ENCODE measurements at regions not wholly inside any gene's neighbourhood (a gene's known extent, or its start where the extent isn't known, plus 50 kb on each side); places are given as distances from the start of the nearest gene placed in this dataset.

DNA sequence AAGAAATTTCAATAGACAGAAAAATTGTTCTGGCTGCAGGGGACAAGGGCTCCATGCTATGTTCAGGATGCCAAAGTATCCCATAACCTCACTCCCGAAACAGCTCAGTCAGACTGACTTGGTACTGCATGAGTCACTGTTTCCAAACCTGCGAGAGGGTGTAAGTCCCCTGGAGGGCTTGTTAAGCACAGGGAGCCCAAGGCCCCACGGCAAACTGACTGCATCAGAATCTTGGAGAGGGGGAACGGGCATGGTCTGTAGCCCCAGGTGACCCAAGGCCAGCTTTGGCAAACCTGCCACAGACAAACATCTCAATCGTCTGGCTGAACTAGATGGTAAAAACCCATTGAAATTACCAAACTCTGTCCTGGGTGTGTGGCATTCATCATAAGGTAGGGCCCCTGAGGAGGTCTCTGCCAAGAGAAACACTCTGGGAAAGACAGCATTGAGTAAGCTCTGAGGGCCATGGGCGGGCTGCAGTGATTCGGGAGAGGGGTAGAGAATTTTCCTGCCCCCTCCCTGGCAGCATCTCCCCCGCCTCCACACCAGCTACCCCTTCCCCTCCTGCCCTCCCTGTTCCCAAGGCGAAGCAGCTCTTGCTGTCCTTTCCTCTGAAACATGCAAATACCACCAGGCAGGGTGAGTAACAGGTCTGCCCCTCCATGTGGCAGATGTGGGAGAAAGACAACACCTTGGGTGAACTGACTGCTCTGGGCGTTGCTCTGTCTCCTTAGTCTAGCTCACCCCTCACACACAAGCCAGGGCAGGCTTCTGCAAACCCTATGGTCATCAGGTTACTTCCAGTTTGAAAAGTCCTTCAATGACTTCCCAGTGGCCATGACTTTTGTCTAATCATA lies 274.7 kb upstream of the SIX2 start:
- Histone ChIP-seq H3K36me3 (no peaks in the 10 kb centered on the region), H3K4me1 (no peaks in the 10 kb centered on the region), H3K27me3 (no peaks in the 10 kb centered on the region), H3K27ac (no peak overlapping the region), H3K9me3 (no peaks in the 10 kb centered on the region), H3K4me3 (no peak overlapping the region)
- DNase-seq: no peak
- TF ChIP-seq POLR2A (IDR thresholded peaks at IDR 0.05): no peak
- TF ChIP-seq, protein P1, sequence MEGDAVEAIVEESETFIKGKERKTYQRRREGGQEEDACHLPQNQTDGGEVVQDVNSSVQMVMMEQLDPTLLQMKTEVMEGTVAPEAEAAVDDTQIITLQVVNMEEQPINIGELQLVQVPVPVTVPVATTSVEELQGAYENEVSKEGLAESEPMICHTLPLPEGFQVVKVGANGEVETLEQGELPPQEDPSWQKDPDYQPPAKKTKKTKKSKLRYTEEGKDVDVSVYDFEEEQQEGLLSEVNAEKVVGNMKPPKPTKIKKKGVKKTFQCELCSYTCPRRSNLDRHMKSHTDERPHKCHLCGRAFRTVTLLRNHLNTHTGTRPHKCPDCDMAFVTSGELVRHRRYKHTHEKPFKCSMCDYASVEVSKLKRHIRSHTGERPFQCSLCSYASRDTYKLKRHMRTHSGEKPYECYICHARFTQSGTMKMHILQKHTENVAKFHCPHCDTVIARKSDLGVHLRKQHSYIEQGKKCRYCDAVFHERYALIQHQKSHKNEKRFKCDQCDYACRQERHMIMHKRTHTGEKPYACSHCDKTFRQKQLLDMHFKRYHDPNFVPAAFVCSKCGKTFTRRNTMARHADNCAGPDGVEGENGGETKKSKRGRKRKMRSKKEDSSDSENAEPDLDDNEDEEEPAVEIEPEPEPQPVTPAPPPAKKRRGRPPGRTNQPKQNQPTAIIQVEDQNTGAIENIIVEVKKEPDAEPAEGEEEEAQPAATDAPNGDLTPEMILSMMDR (IDR thresholded peaks at IDR 0.05): no peak

DNA sequence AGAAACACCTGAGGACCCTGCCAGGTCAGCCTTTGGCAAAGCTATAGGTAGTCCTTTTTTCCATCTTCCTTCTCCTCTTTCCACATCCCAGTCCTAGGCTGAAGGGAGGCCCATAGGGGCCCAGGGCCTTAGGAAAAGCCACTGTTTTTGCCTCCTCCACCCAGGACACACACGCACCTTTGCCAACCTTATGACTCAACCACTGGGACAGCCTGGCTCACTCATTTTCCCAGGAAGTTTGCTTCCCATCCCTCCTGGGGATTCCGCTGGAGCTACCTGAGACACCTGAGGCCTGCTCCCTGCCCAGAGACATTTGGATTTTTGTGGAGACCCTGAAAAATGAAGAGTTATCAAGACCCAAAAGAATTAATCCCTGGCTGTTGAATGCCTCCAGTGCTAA lies 273.4 kb upstream of the SIX2 start:
- Histone ChIP-seq H3K36me3 (no peaks in the 10 kb centered on the region), H3K27ac (no peak overlapping the region), H3K27me3 (no peaks in the 10 kb centered on the region), H3K4me1 (no peaks in the 10 kb centered on the region), H3K4me3 (no peak overlapping the region), H3K9me3 (no peaks in the 10 kb centered on the region)
- TF ChIP-seq, protein P1 (IDR thresholded peaks at IDR 0.05): no peak
- TF ChIP-seq POLR2A (IDR thresholded peaks at IDR 0.05): no peak
- DNase-seq: no peak

DNA sequence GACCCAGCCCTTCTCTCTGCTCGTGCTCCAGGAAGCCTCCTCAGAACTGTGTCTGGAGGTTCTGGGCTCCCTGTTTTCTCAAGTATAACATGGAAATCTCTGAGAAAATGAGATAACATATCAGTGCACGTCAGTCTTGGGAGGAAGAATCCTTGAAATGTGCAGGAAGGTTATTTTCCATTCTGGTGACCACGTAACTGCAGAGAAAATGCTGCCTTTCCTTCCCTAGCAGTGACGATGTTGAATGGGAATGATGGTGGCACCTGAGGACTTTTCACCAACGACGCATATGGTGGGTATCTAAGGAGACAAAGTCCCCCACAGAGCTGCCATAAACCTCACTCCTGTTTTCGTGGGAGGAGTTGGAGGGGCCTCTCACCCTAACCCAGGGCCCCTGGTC lies 272.1 kb upstream of the SIX2 start:
- Histone ChIP-seq H3K27me3 (no peaks in the 10 kb centered on the region), H3K9me3 (no peaks in the 10 kb centered on the region), H3K27ac (no peak overlapping the region), H3K4me3 (no peak overlapping the region), H3K4me1 (no peaks in the 10 kb centered on the region), H3K36me3 (no peaks in the 10 kb centered on the region)
- no peak for DNase-seq
- no peak for TF ChIP-seq POLR2A (IDR thresholded peaks at IDR 0.05)
- TF ChIP-seq, protein P1 (IDR thresholded peaks at IDR 0.05): no peak

DNA sequence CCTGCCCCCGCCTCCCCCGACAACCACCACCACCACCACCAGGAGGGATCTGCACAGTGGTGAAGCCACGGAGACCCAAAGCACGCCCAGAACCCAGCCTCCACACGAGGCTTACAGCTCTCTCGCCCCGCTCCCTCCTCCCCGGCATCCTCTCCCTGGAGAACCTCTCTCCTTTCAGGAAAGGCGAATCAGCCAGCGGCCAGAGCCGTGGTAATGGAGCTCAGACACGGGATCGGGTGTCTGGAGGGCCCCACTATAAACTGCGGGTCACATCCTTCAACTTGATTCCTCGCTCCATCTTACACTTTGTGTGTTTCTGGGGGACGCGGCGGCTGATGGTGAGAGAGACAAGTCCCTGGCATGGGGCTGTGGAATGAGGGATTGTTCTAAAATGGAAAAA lies 271.5 kb upstream of the SIX2 start:
- Histone ChIP-seq H3K4me3 (no peak overlapping the region), H3K9me3 (no peaks in the 10 kb centered on the region), H3K36me3 (no peaks in the 10 kb centered on the region), H3K27me3 (no peaks in the 10 kb centered on the region), H3K4me1 (no peaks in the 10 kb centered on the region), H3K27ac (no peak overlapping the region)
- no peak for DNase-seq
- TF ChIP-seq, protein P1 (IDR thresholded peaks at IDR 0.05): no peak
- no peak for TF ChIP-seq POLR2A (IDR thresholded peaks at IDR 0.05)

DNA sequence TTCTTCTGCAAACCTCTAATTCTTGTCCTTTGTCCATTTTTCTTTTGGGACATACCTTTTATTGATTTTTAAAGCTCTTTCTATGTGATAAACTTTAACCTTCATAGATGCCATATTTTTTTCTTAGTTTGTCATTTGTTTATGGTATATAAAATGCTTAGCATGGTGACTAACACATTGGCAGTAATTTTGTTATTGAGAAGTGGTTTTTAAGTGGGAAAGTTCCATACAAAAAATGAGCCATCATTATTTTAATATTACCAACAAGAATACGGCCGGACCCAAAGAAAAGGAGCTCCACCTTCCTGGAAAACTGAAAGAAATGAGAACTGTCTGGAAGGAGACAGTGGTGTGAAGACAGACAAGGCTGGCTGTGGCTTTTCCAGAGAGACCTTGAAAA lies 270.1 kb upstream of the SIX2 start:
- H3K27ac ChIP-seq: no peak overlapping the region
- H3K9me3 ChIP-seq: no peaks in the 10 kb centered on the region
- DNase-seq: no peak
- TF ChIP-seq, protein P1 (IDR thresholded peaks at IDR 0.05): no peak
- no peak for TF ChIP-seq POLR2A (IDR thresholded peaks at IDR 0.05)
- H3K27me3 ChIP-seq: no peaks in the 10 kb centered on the region
- H3K36me3 ChIP-seq: no peaks in the 10 kb centered on the region
- no peak overlapping the region for H3K4me3 ChIP-seq
- no peaks in the 10 kb centered on the region for H3K4me1 ChIP-seq
